ENCODE measurements at regions not wholly inside any gene's neighbourhood (a gene's known extent, or its start where the extent isn't known, plus 50 kb on each side); places are given as distances from the start of the nearest gene placed in this dataset.

DNA sequence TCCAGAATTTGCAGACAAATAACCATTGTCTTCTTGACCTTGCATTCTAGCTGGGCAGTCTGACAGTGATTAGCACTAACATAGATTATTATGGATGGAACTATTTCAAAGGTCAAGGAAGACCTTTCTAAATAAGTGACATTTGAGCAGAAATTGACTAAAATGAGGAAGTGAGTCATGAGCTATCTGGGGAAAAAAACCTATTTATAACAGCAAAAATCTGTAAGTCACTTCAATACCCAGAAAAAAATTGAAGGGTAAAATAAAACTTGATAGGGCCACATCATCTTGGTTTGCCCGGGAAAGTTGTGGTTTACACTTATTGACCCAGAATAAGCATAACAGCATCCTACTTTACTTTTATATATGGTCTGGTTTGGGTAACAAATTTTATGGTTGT is 414.6 kb upstream of the HS3ST1 start:
- ATAC-seq (ENCODE audit: insufficient number of reproducible peaks, low FRiP score, low read depth) (no peak), DNase-seq (ENCODE audit: low spot score) (no peak)
- no peaks in the 10 kb centered on the region for H3K27me3 ChIP-seq (replicated peaks; ENCODE audit: insufficient read depth)
- no peaks in the 10 kb centered on the region for H3K36me3 ChIP-seq
- TF ChIP-seq, protein P1, sequence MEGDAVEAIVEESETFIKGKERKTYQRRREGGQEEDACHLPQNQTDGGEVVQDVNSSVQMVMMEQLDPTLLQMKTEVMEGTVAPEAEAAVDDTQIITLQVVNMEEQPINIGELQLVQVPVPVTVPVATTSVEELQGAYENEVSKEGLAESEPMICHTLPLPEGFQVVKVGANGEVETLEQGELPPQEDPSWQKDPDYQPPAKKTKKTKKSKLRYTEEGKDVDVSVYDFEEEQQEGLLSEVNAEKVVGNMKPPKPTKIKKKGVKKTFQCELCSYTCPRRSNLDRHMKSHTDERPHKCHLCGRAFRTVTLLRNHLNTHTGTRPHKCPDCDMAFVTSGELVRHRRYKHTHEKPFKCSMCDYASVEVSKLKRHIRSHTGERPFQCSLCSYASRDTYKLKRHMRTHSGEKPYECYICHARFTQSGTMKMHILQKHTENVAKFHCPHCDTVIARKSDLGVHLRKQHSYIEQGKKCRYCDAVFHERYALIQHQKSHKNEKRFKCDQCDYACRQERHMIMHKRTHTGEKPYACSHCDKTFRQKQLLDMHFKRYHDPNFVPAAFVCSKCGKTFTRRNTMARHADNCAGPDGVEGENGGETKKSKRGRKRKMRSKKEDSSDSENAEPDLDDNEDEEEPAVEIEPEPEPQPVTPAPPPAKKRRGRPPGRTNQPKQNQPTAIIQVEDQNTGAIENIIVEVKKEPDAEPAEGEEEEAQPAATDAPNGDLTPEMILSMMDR (IDR thresholded peaks at IDR 0.05): no peak
- no peaks in the 10 kb centered on the region for H3K4me1 ChIP-seq (ENCODE audit: control insufficient read depth in 1 of 2, low read depth in 2 of 2)
- no peaks in the 10 kb centered on the region for H3K9me3 ChIP-seq
- no peak overlapping the region for H3K27ac ChIP-seq
- no peak overlapping the region for H3K4me3 ChIP-seq

GRCh38 chr4:11842620-11843263 is 414.0 kb upstream of the HS3ST1 start:
- Histone ChIP-seq H3K9me3 (no peaks in the 10 kb centered on the region), H3K27me3 (replicated peaks; ENCODE audit: insufficient read depth) (no peaks in the 10 kb centered on the region), H3K36me3 (no peaks in the 10 kb centered on the region), H3K4me3 (no peak overlapping the region), H3K27ac (no peak overlapping the region), H3K4me1 (ENCODE audit: control insufficient read depth in 1 of 2, low read depth in 2 of 2) (no peaks in the 10 kb centered on the region)
- ATAC-seq (ENCODE audit: insufficient number of reproducible peaks, low FRiP score, low read depth) (no peak), DNase-seq (ENCODE audit: low spot score) (no peak)
- TF ChIP-seq, protein P1 (IDR thresholded peaks at IDR 0.05): no peak

DNA sequence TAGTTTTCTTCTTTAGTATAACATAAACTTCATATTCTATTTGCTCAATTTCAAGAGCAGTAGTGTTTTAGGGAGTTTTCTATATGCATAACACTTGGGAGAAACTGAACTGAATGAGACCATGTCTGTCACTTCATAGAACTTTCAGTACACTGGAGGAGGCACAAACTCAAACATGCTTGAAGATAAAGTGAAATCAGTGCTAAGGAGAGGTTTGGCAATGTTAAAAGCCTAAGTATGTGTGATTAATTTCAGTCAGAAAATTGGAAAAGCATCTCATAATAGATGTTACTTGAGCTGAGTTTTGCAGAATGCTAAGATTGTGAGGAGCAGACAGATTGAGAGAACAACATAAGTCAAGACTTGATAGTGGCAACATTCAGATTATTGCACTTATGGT is 411.2 kb upstream of the HS3ST1 start:
- DNase-seq (ENCODE audit: low spot score): no peak
- Histone ChIP-seq H3K27me3 (replicated peaks; ENCODE audit: insufficient read depth) (no peaks in the 10 kb centered on the region), H3K36me3 (no peaks in the 10 kb centered on the region), H3K4me3 (no peak overlapping the region), H3K9me3 (no peaks in the 10 kb centered on the region), H3K27ac (no peak overlapping the region), H3K4me1 (ENCODE audit: control insufficient read depth in 1 of 2, low read depth in 2 of 2) (no peaks in the 10 kb centered on the region)
- TF ChIP-seq, protein P1 (IDR thresholded peaks at IDR 0.05): no peak
- no peak for ATAC-seq (ENCODE audit: insufficient number of reproducible peaks, low FRiP score, low read depth)

GRCh38 chr4:11831739-11832138 is 403.0 kb upstream of the HS3ST1 start:
- Histone ChIP-seq H3K27ac (no peak overlapping the region), H3K27me3 (replicated peaks; ENCODE audit: insufficient read depth) (no peaks in the 10 kb centered on the region), H3K4me1 (ENCODE audit: control insufficient read depth in 1 of 2, low read depth in 2 of 2) (no peaks in the 10 kb centered on the region), H3K4me3 (no peak overlapping the region), H3K36me3 (no peaks in the 10 kb centered on the region), H3K9me3 (no peaks in the 10 kb centered on the region)
- DNase-seq (ENCODE audit: low spot score) (no peak), ATAC-seq (ENCODE audit: insufficient number of reproducible peaks, low FRiP score, low read depth) (no peak)
- TF ChIP-seq, protein P1 (IDR thresholded peaks at IDR 0.05): no peak

- H3K9me3 ChIP-seq: no peaks in the 10 kb centered on the region
- no peak overlapping the region for H3K27ac ChIP-seq
- H3K4me1 ChIP-seq (ENCODE audit: control insufficient read depth in 1 of 2, low read depth in 2 of 2): no peaks in the 10 kb centered on the region
- H3K4me3 ChIP-seq: no peak overlapping the region
- no peaks in the 10 kb centered on the region for H3K27me3 ChIP-seq (replicated peaks; ENCODE audit: insufficient read depth)
- no peaks in the 10 kb centered on the region for H3K36me3 ChIP-seq
- ATAC-seq (ENCODE audit: insufficient number of reproducible peaks, low FRiP score, low read depth): no peak
- DNase-seq (ENCODE audit: low spot score): no peak
- TF ChIP-seq, protein P1 (IDR thresholded peaks at IDR 0.05): no peak
These were observed 395.9 kb upstream of the HS3ST1 start for GRCh38 chr4:11824566-11824965.
